ENCODE measurements at regions not wholly inside any gene's neighbourhood (a gene's known extent, or its start where the extent isn't known, plus 50 kb on each side); places are given as distances from the start of the nearest gene placed in this dataset.

DNA sequence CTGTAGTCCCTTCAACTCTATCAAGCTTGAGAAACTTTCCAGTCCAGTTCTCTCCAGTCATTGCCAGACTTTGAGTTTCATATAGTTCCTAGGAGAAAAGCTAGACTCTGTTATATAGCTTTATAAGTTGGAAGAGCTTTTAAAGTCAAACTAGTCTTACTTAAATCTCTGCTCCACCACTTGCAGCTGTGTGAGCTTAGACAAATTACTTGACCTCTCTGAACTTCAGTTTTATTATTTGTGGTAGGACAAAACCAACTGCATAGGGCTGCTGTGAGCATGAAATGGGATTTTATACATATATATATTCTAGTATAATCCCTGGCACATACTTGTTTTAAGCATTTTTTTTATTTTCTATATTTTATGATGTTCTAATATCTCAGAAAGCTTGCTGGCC lies 338.7 kb upstream of the NR5A2 start:
- ChIA-PET POLR2A (ENCODE audit: partially characterized antibody) (no interaction called here), CTCF (ENCODE audit: partially characterized antibody) (interaction anchor here (1.5 kb wide), 2 partner anchors 11 to 13 kb away, joined by 3 to 4 read pairs; no protein-coding TSS in a partner anchor)
- Histone ChIP-seq H3K4me1 (ENCODE audit: insufficient read depth, low read length) (no peaks in the 10 kb centered on the region), H3K4me3 (ENCODE audit: low read length in 2 of 2) (no peak overlapping the region), H3K27me3 (ENCODE audit: insufficient read depth, low read length) (no peaks in the 10 kb centered on the region), H3K27ac (ENCODE audit: low read depth, low read length) (no peak overlapping the region), H3K9me3 (ENCODE audit: control insufficient read depth in 1 of 2, low read length in 2 of 2) (no peaks in the 10 kb centered on the region), H3K36me3 (ENCODE audit: insufficient read depth, low read length) (no peaks in the 10 kb centered on the region)
- H3K4me1 Mint-ChIP-seq, result no peaks in the 10 kb centered on the region
- H3K27me3 Mint-ChIP-seq, result peaks cover 17 to 21% of the 10 kb centered on the region in 2 donors
- H3K36me3 Mint-ChIP-seq, result no peaks in the 10 kb centered on the region
- no peak for DNase-seq
- no peaks in the 10 kb centered on the region for H3K9me3 Mint-ChIP-seq
- no peak overlapping the region for H3K27ac Mint-ChIP-seq
- H3K4me3 Mint-ChIP-seq, result no peak overlapping the region
- intact Hi-C loops (cut with micrococcal nuclease), result no loop called here

DNA sequence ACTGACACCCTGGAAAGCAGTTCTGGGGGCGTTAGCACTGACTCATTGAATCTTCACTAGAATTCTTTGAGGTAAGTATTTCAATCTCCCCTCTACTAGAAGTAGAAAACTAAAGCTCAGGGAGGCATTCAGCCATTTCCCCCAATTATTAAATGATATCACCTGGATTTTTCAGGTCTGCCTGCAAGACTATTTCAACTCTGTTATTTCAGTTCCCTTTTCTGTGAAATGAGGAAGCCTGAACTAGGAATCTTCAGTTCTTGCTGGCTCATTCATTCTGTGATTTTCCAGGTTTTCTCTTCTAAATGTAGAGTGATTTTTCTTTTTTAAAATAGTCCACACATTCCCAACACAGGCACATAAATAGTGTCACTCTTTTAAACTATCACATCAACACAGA lies 337.0 kb upstream of the NR5A2 start:
- Histone ChIP-seq H3K9me3 (ENCODE audit: control insufficient read depth in 1 of 2, low read length in 2 of 2) (no peaks in the 10 kb centered on the region), H3K27me3 (ENCODE audit: insufficient read depth, low read length) (no peaks in the 10 kb centered on the region), H3K27ac (ENCODE audit: low read depth, low read length) (no peak overlapping the region), H3K4me1 (ENCODE audit: insufficient read depth, low read length) (no peaks in the 10 kb centered on the region), H3K36me3 (ENCODE audit: insufficient read depth, low read length) (no peaks in the 10 kb centered on the region), H3K4me3 (ENCODE audit: low read length in 2 of 2) (no peak overlapping the region)
- no peak for DNase-seq
- ChIA-PET POLR2A (ENCODE audit: partially characterized antibody) (no interaction called here), CTCF (ENCODE audit: partially characterized antibody) (no interaction called here)
- no peaks in the 10 kb centered on the region for H3K36me3 Mint-ChIP-seq
- intact Hi-C loops (cut with micrococcal nuclease), result no loop called here
- H3K4me3 Mint-ChIP-seq, result no peak overlapping the region
- H3K4me1 Mint-ChIP-seq, result no peaks in the 10 kb centered on the region
- no peak overlapping the region for H3K27ac Mint-ChIP-seq
- H3K27me3 Mint-ChIP-seq, result peaks cover 17 to 26% of the 10 kb centered on the region in 2 donors
- no peaks in the 10 kb centered on the region for H3K9me3 Mint-ChIP-seq

DNA sequence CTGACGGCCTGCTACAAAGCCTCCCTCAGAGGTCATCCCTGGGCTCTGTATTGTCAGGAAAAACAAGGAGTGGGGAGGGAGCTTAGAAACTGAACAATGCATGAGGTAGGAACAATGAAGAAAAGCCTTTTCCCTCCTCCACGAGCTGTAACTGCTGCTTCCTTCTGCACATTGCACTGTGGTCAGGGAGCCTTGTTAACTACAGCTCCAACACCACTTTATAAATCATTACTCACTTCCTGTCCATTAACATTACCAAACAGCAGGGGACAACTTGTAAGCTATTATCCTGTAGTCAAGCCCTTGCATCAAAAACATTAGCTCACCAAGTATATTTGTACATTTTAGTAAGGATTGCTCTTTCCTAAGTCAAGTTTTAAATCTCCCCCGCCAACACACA lies 336.0 kb upstream of the NR5A2 start:
- no peaks in the 10 kb centered on the region for H3K4me1 Mint-ChIP-seq
- Histone ChIP-seq H3K27me3 (ENCODE audit: insufficient read depth, low read length) (no peaks in the 10 kb centered on the region), H3K36me3 (ENCODE audit: insufficient read depth, low read length) (no peaks in the 10 kb centered on the region), H3K4me3 (ENCODE audit: low read length in 2 of 2) (no peak overlapping the region), H3K27ac (ENCODE audit: low read depth, low read length) (no peak overlapping the region), H3K4me1 (ENCODE audit: insufficient read depth, low read length) (no peaks in the 10 kb centered on the region), H3K9me3 (ENCODE audit: control insufficient read depth in 1 of 2, low read length in 2 of 2) (no peaks in the 10 kb centered on the region)
- H3K27ac Mint-ChIP-seq, result no peak overlapping the region
- ChIA-PET POLR2A (ENCODE audit: partially characterized antibody) (no interaction called here), CTCF (ENCODE audit: partially characterized antibody) (interaction anchor here (0.5 kb wide), 1 partner anchor 111 kb away, joined by 3 read pairs; no protein-coding TSS in a partner anchor)
- intact Hi-C loops (cut with micrococcal nuclease), result no loop called here
- H3K27me3 Mint-ChIP-seq, result peaks cover 21 to 22% of the 10 kb centered on the region in 2 donors
- H3K9me3 Mint-ChIP-seq, result no peaks in the 10 kb centered on the region
- no peak overlapping the region for H3K4me3 Mint-ChIP-seq
- H3K36me3 Mint-ChIP-seq, result no peaks in the 10 kb centered on the region
- no peak for DNase-seq

DNA sequence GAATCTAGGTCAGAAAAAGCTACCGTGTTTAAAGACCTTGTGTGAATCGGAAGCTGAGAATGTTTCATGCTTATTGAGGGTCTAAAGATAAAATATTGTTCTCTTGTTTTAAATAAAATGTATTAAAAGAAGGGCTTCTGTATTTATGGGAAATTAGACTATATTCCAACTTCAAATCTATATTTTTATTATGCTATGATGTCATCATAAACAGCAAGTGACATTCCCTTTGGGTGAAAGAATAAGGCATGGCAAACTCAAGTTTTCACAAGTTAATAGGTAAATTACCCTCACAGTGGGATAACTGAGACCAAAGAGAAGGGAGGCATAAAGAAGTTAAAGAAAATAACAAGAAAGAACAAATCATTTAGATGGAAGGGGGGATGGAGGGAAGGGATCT lies 333.8 kb upstream of the NR5A2 start:
- DNase-seq, result no peak
- no peaks in the 10 kb centered on the region for H3K9me3 ChIP-seq (ENCODE audit: control insufficient read depth in 1 of 2, low read length in 2 of 2)
- H3K27ac ChIP-seq (ENCODE audit: low read depth, low read length), result no peak overlapping the region
- Mint-ChIP-seq H3K4me3 (no peak overlapping the region), H3K27ac (no peak overlapping the region), H3K4me1 (no peaks in the 10 kb centered on the region), H3K36me3 (no peaks in the 10 kb centered on the region), H3K27me3 (peaks cover 21 to 24% of the 10 kb centered on the region in 2 donors), H3K9me3 (no peaks in the 10 kb centered on the region)
- H3K4me1 ChIP-seq (ENCODE audit: insufficient read depth, low read length), result no peaks in the 10 kb centered on the region
- H3K27me3 ChIP-seq (ENCODE audit: insufficient read depth, low read length), result no peaks in the 10 kb centered on the region
- POLR2A ChIA-PET (ENCODE audit: partially characterized antibody), result interaction anchor here (0.5 kb wide), 1 partner anchor 928 kb away, joined by 4 read pairs; no protein-coding TSS in a partner anchor
- no peaks in the 10 kb centered on the region for H3K36me3 ChIP-seq (ENCODE audit: insufficient read depth, low read length)
- intact Hi-C loops (cut with micrococcal nuclease), result no loop called here
- CTCF ChIA-PET (ENCODE audit: partially characterized antibody), result no interaction called here
- no peak overlapping the region for H3K4me3 ChIP-seq (ENCODE audit: low read length in 2 of 2)

DNA sequence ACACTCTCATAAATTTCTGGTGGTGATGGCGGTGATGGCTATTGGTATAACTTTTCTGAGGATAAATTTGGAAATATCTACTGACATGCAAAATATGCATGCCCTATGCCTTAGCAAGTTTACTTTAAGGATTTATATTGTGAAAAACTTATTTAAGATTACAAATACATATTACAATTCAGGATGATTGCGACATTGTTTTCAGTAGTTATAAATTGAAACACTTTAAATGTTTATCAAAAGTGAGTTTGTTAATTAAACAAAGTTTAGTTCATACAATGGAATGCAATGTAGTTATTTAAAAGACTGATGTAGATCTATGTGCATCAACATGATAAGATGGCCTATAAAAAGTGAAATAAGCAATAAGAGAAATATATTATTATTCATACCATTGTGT lies 331.3 kb upstream of the NR5A2 start:
- peaks cover 0 to 5% (median 3%) of the 10 kb centered on the region in 4 donors for H3K4me1 Mint-ChIP-seq
- CTCF ChIA-PET (ENCODE audit: partially characterized antibody), result no interaction called here
- intact Hi-C loops (cut with micrococcal nuclease), result no loop called here

DNA sequence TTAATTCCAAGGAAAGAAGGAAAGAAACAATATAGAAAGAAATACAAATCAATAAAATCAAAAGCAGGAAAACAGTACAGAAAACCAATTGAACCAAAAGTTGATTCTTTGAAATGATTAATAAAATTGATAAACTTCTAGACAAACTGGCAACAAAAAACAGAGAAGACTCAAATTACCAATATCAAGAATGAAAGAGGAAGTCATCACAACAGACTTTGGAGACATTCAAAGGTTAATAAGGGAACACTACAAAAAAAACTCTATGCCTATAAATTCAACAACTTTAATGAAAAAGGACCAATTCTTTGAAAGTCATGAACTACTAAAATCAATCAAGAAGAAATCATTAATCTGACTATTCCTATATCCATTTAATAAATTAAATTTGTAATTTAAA lies 329.3 kb upstream of the NR5A2 start:
- H3K4me1 ChIP-seq (ENCODE audit: insufficient read depth, low read length), result no peaks in the 10 kb centered on the region
- no peak overlapping the region for H3K27ac Mint-ChIP-seq
- H3K27me3 ChIP-seq (ENCODE audit: insufficient read depth, low read length), result no peaks in the 10 kb centered on the region
- H3K36me3 ChIP-seq (ENCODE audit: insufficient read depth, low read length), result no peaks in the 10 kb centered on the region
- no peaks in the 10 kb centered on the region for H3K36me3 Mint-ChIP-seq
- peaks cover 6 to 9% of the 10 kb centered on the region in 2 donors for H3K27me3 Mint-ChIP-seq
- H3K9me3 Mint-ChIP-seq, result no peaks in the 10 kb centered on the region
- ChIA-PET CTCF (ENCODE audit: partially characterized antibody) (no interaction called here), POLR2A (ENCODE audit: partially characterized antibody) (no interaction called here)
- intact Hi-C loops (cut with micrococcal nuclease), result no loop called here
- no peak overlapping the region for H3K4me3 Mint-ChIP-seq
- no peak for DNase-seq
- peaks cover 0 to 5% (median 3%) of the 10 kb centered on the region in 4 donors for H3K4me1 Mint-ChIP-seq
- H3K27ac ChIP-seq (ENCODE audit: low read depth, low read length), result no peak overlapping the region
- H3K9me3 ChIP-seq (ENCODE audit: control insufficient read depth in 1 of 2, low read length in 2 of 2), result no peaks in the 10 kb centered on the region
- H3K4me3 ChIP-seq (ENCODE audit: low read length in 2 of 2), result no peak overlapping the region

More for the DNA sequence above, 331.3 kb upstream of the NR5A2 start:
- DNase-seq, result no peak
- Histone ChIP-seq H3K4me3 (ENCODE audit: low read length in 2 of 2) (no peak overlapping the region), H3K27ac (ENCODE audit: low read depth, low read length) (no peak overlapping the region), H3K4me1 (ENCODE audit: insufficient read depth, low read length) (no peaks in the 10 kb centered on the region), H3K9me3 (ENCODE audit: control insufficient read depth in 1 of 2, low read length in 2 of 2) (no peaks in the 10 kb centered on the region), H3K27me3 (ENCODE audit: insufficient read depth, low read length) (no peaks in the 10 kb centered on the region), H3K36me3 (ENCODE audit: insufficient read depth, low read length) (no peaks in the 10 kb centered on the region)
- Mint-ChIP-seq H3K9me3 (no peaks in the 10 kb centered on the region), H3K36me3 (no peaks in the 10 kb centered on the region), H3K27ac (no peak overlapping the region), H3K4me3 (no peak overlapping the region), H3K27me3 (peaks cover 17 to 19% of the 10 kb centered on the region in 2 donors)
- POLR2A ChIA-PET (ENCODE audit: partially characterized antibody), result no interaction called here

DNA sequence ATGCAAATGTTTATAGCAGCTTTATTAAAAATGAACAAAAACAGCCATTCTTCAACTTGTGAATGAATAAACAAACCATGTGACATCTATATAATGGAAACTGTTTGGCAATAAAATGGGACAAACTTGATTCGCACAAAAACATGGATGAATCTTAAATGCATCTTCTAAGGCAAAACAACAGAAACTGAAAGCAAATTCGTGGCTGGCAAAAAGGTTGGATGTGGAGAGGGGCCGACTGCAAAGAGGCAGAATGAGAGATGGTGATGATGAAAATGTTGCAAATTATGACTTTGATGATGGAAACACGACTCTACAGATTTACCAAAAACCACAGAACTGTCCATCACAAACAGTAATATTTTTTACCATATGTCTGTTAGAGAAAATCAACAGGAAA lies 327.0 kb upstream of the NR5A2 start:
- Mint-ChIP-seq H3K27me3 (peaks cover 1 to 7% of the 10 kb centered on the region in 2 donors), H3K4me3 (peak overlapping the region in 4 of 8 donors; percentile 4 to 37 (median 16)), H3K4me1 (peaks cover 0 to 5% (median 3%) of the 10 kb centered on the region in 4 donors), H3K36me3 (no peaks in the 10 kb centered on the region), H3K9me3 (no peaks in the 10 kb centered on the region), H3K27ac (peak overlapping the region in 1 of 7 donors; percentile 4)
- POLR2A ChIA-PET (ENCODE audit: partially characterized antibody), result no interaction called here
- intact Hi-C loops (cut with micrococcal nuclease), result no loop called here
- no peaks in the 10 kb centered on the region for H3K4me1 ChIP-seq (ENCODE audit: insufficient read depth, low read length)
- H3K9me3 ChIP-seq (ENCODE audit: control insufficient read depth in 1 of 2, low read length in 2 of 2), result no peaks in the 10 kb centered on the region
- DNase-seq, result no peak
- no peaks in the 10 kb centered on the region for H3K27me3 ChIP-seq (ENCODE audit: insufficient read depth, low read length)
- no peak overlapping the region for H3K27ac ChIP-seq (ENCODE audit: low read depth, low read length)
- no peaks in the 10 kb centered on the region for H3K36me3 ChIP-seq (ENCODE audit: insufficient read depth, low read length)
- no peak overlapping the region for H3K4me3 ChIP-seq (ENCODE audit: low read length in 2 of 2)
- CTCF ChIA-PET (ENCODE audit: partially characterized antibody), result interaction anchor here (1.5 to 1.8 kb wide), 2 partner anchors 14 to 16 kb away, joined by 5 read pairs; no protein-coding TSS in a partner anchor

DNA sequence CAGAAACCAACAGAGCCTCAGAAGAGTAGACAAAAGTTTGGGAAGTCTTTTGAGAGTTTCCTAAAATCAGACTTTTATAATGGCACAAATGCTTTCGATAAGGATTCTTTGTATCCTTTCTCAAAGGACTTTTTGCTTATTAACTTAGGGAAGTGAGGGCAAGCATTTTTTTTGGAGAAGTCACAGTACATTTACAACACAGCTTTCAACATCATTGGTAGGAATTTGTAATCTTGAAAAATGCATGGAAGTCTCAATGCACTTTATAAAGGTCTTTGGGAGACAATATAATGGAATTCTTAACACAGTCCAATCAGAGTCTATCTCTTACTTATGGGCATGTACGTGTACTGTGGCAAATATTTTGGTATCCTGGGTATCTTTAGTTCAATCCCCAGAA lies 325.8 kb upstream of the NR5A2 start:
- H3K4me3 Mint-ChIP-seq, result no peak overlapping the region
- intact Hi-C loops (cut with micrococcal nuclease), result no loop called here
- ChIA-PET CTCF (ENCODE audit: partially characterized antibody) (no interaction called here), POLR2A (ENCODE audit: partially characterized antibody) (no interaction called here)
- H3K36me3 ChIP-seq (ENCODE audit: insufficient read depth, low read length), result no peaks in the 10 kb centered on the region
- H3K27me3 Mint-ChIP-seq, result peaks cover 4 to 6% of the 10 kb centered on the region in 2 donors
- DNase-seq, result no peak
- no peaks in the 10 kb centered on the region for H3K36me3 Mint-ChIP-seq
- peaks cover 0 to 5% (median 3%) of the 10 kb centered on the region in 4 donors for H3K4me1 Mint-ChIP-seq
- H3K27ac ChIP-seq (ENCODE audit: low read depth, low read length), result no peak overlapping the region
- H3K4me1 ChIP-seq (ENCODE audit: insufficient read depth, low read length), result no peaks in the 10 kb centered on the region
- no peak overlapping the region for H3K4me3 ChIP-seq (ENCODE audit: low read length in 2 of 2)
- H3K27me3 ChIP-seq (ENCODE audit: insufficient read depth, low read length), result no peaks in the 10 kb centered on the region
- no peaks in the 10 kb centered on the region for H3K9me3 Mint-ChIP-seq
- H3K27ac Mint-ChIP-seq, result no peak overlapping the region
- no peaks in the 10 kb centered on the region for H3K9me3 ChIP-seq (ENCODE audit: control insufficient read depth in 1 of 2, low read length in 2 of 2)
